Peyer's patch (tissue), 4 donors: ENCODE measurements at regions not wholly inside any gene's neighbourhood (a gene's known extent, or its start where the extent isn't known, plus 50 kb on each side); places are given as distances from the start of the nearest gene placed in this dataset.

Source experiments
- DNase-seq, 3 donors: peaks; one replicate each; pipeline ENCODE4 v3.0.0-alpha.2; 2017 to 2019
- H3K27ac ChIP-seq, 4 donors: fragments of 200-600 bp; sonication (generic); one replicate each; pipeline ENCODE4 v1.5.1; 2016 to 2019
- H3K27me3 ChIP-seq, 2 donors: fragments of 200-600 bp; sonication (generic); one replicate each; pipeline ENCODE4 v1.5.1; 2019
- H3K36me3 ChIP-seq, 3 donors: fragments of 200-600 bp; sonication (generic); one replicate each; pipeline ENCODE4 v1.5.1; 2016 to 2019
- H3K4me1 ChIP-seq, 4 donors: fragments of 200-600 bp; sonication (generic); one replicate each; pipeline ENCODE4 v1.5.1; 2016 to 2019
- H3K4me3 ChIP-seq, 4 donors: fragments of 200-600 bp; sonication (generic); 1 replicate in 3 of 4; 2 replicates in 1 of 4; pipeline ENCODE4 v1.5.1; 2016 to 2019; ENCODE audit warnings: mild to moderate bottlenecking in 1 of 4
- H3K9me3 ChIP-seq, 4 donors: fragments of 200-600 bp; sonication (generic); one replicate each; pipeline ENCODE4 v1.5.1; 2016 to 2019; ENCODE audit warnings: mild to moderate bottlenecking in 1 of 4
- POLR2A ChIP-seq, 2 donors: fragments of 450-650 bp; IDR thresholded peaks; one replicate each; pipeline ENCODE4 v1.5.1; 2017; ENCODE audit warnings: antibody characterized with exemption in 2 of 2, mild to moderate bottlenecking in 2 of 2, moderate library complexity in 2 of 2
- TF ChIP-seq, protein P1 (sequence below), 6 experiments: fragments of 450-650 bp in 4 of 6; fragments of 200-600 bp in 2 of 6; sonication (generic) in 1 of 6; IDR thresholded peaks; one replicate each; pipeline ENCODE4 v1.5.1; 2017 to 2019; ENCODE audit warnings: antibody characterized with exemption in 6 of 6, mild to moderate bottlenecking in 3 of 6, moderate library complexity in 1 of 6

- no peak overlapping the region for H3K4me3 ChIP-seq
- no peaks in the 10 kb centered on the region for H3K36me3 ChIP-seq
- DNase-seq, result no peak
- H3K27me3 ChIP-seq, result no peaks in the 10 kb centered on the region
- no peaks in the 10 kb centered on the region for H3K4me1 ChIP-seq
- no peaks in the 10 kb centered on the region for H3K9me3 ChIP-seq
- no peak overlapping the region for H3K27ac ChIP-seq
- TF ChIP-seq, protein P1, sequence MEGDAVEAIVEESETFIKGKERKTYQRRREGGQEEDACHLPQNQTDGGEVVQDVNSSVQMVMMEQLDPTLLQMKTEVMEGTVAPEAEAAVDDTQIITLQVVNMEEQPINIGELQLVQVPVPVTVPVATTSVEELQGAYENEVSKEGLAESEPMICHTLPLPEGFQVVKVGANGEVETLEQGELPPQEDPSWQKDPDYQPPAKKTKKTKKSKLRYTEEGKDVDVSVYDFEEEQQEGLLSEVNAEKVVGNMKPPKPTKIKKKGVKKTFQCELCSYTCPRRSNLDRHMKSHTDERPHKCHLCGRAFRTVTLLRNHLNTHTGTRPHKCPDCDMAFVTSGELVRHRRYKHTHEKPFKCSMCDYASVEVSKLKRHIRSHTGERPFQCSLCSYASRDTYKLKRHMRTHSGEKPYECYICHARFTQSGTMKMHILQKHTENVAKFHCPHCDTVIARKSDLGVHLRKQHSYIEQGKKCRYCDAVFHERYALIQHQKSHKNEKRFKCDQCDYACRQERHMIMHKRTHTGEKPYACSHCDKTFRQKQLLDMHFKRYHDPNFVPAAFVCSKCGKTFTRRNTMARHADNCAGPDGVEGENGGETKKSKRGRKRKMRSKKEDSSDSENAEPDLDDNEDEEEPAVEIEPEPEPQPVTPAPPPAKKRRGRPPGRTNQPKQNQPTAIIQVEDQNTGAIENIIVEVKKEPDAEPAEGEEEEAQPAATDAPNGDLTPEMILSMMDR (IDR thresholded peaks at IDR 0.05), result no peak
- no peak for TF ChIP-seq POLR2A (IDR thresholded peaks at IDR 0.05)
Observed at GRCh38 chr3:23002836-23003732, 200.0 kb upstream of the UBE2E2 start.

- H3K27me3 ChIP-seq, result no peaks in the 10 kb centered on the region
- no peaks in the 10 kb centered on the region for H3K9me3 ChIP-seq
- no peaks in the 10 kb centered on the region for H3K36me3 ChIP-seq
- no peaks in the 10 kb centered on the region for H3K4me1 ChIP-seq
- H3K4me3 ChIP-seq, result no peak overlapping the region
- no peak overlapping the region for H3K27ac ChIP-seq
- no peak for DNase-seq
- TF ChIP-seq, protein P1 (IDR thresholded peaks at IDR 0.05), result no peak
- no peak for TF ChIP-seq POLR2A (IDR thresholded peaks at IDR 0.05)
Observed at GRCh38 chr3:23003733-23004046, 199.4 kb upstream of the UBE2E2 start.

GRCh38 chr3:23004971-23005370 is 198.2 kb upstream of the UBE2E2 start:
- H3K27ac ChIP-seq, result no peak overlapping the region
- no peaks in the 10 kb centered on the region for H3K4me1 ChIP-seq
- no peaks in the 10 kb centered on the region for H3K9me3 ChIP-seq
- H3K27me3 ChIP-seq, result no peaks in the 10 kb centered on the region
- DNase-seq, result no peak
- H3K4me3 ChIP-seq, result no peak overlapping the region
- TF ChIP-seq, protein P1 (IDR thresholded peaks at IDR 0.05), result no peak
- no peak for TF ChIP-seq POLR2A (IDR thresholded peaks at IDR 0.05)
- H3K36me3 ChIP-seq, result no peaks in the 10 kb centered on the region

GRCh38 chr3:23017801-23018200 is 185.3 kb upstream of the UBE2E2 start:
- no peak for TF ChIP-seq POLR2A (IDR thresholded peaks at IDR 0.05)
- TF ChIP-seq, protein P1 (IDR thresholded peaks at IDR 0.05), result no peak
- DNase-seq, result no peak
- Histone ChIP-seq H3K4me3 (no peak overlapping the region), H3K4me1 (no peaks in the 10 kb centered on the region), H3K36me3 (no peaks in the 10 kb centered on the region), H3K27ac (no peak overlapping the region), H3K27me3 (no peaks in the 10 kb centered on the region), H3K9me3 (no peaks in the 10 kb centered on the region)

DNA sequence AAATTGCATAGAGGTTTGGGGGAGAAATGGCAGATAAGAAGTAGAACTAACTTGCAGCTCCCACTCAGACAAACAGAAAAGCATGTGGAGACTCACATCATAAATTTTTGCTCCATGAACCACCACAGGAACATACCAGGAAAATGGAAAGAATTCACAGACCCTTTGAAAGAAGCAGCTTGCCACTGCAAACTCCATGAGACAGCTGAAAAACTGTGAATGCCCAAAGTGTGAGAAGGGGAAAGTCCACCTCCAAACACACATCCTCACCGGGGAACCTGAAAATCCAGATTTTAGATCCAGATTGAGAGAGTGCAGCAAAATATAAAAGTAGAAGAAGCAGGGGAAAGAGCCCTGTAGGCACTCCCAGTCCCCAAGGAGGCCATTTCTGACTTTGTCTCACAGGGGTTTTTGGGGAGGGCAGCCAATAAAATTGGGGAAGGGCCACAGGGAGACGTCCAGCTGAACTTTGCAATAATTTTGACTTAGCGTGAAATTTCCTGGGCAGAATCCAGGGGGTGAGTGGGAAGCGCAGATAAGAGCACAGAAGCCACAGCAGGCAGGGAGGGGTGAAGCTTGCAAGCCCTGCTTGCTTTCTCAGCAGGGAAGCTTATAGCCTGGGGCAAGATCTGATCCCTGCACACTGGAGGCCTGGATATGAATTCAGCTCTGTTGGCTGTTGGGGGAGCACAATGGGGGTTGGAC is 183.4 kb upstream of the UBE2E2 start:
- H3K9me3 ChIP-seq, result no peaks in the 10 kb centered on the region
- no peak for DNase-seq
- no peak overlapping the region for H3K27ac ChIP-seq
- TF ChIP-seq, protein P1 (IDR thresholded peaks at IDR 0.05), result no peak
- TF ChIP-seq POLR2A (IDR thresholded peaks at IDR 0.05), result no peak
- H3K27me3 ChIP-seq, result no peaks in the 10 kb centered on the region
- no peak overlapping the region for H3K4me3 ChIP-seq
- H3K36me3 ChIP-seq, result no peaks in the 10 kb centered on the region
- no peaks in the 10 kb centered on the region for H3K4me1 ChIP-seq
